HG02943 (cell line): ENCODE measurements at regions not wholly inside any gene's neighbourhood (a gene's known extent, or its start where the extent isn't known, plus 50 kb on each side); places are given as distances from the start of the nearest gene placed in this dataset.

ENCODE experiments used
- ATAC-seq: cut with Tn5 transposase; IDR thresholded peaks from one replicate; pipeline ENCODE4 v1.9.1; 2021; ENCODE audit warnings: mild to moderate bottlenecking, low read depth, moderate library complexity; ENCODE audit not compliant: unreplicated experiment

DNA sequence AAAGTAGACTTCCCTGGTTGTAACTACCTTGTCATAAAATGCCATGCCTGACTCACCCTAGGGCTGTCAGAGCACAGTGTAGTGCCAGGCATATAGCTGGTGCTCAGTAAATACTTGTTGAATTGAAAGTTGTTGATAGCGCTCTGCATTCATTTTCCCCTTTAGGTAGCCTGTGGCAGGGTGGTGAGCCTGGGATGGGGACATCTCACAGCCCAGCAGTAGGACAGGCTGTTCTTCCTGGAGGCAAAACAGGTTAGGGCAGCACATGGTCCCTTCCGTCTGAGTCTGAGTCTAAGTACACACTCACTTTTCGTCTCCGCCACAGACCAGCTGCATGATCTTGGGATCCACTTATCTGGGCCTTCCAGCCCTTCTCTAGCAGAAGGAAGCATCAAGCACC lies 401.9 kb downstream of the ZSWIM6 start:
- no peak for ATAC-seq

DNA sequence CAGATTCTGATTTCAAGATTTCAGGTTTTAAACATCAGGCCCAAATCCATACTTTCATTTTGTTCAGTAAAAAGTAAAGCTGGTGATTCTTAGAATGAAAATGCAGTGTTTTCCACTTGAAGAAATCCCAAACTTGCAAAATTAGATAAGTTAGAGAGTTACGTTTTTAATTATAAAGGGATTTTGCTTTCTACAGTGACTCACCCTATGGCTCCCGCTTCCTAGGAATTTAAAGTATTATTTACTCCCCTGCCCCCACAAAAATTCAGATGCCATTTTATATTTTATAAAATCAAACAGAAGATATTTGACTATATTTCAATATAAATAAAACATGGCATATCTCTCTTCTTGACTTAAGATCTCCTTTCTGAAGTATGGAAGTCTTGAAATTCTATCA lies 402.9 kb downstream of the ZSWIM6 start:
- no peak for ATAC-seq

DNA sequence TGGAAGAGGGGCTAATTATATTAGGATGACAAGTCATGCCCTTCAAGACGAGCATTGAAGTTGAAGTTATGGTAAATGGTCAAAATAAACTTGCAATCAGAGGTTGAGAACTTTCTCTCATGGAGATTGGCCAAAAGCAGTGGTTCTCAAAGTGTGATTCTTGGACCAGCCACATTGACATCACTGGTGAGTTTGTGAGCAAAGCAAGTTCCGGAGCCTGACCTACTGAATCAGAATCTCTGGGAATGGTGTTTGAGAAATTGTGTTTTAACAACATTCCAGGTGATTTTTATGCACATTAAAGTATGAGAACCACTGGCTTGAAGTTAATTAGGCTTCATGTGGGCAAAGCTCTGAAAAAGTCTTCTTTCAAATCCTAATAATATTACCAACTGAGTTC lies 403.5 kb downstream of the ZSWIM6 start:
- no peak for ATAC-seq

DNA sequence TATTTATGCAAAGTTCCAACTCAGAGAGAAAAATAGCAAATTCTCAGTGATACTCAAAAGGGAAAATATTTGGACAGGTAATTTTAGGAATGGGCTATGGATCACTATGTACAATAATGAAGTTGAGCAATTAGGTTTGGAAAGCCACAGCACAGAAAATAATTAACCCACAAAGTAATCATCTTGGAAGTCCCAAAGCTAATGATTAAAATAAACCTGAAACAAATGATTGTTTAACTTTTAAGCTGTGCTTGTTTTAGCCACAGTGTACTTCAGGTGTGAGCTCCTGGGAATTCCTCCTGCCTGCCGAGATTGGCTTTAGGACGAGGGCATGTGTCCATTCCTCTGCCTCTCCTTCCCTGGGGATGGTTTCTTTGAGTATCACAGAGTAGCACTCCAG lies 403.9 kb downstream of the ZSWIM6 start:
- no peak for ATAC-seq

DNA sequence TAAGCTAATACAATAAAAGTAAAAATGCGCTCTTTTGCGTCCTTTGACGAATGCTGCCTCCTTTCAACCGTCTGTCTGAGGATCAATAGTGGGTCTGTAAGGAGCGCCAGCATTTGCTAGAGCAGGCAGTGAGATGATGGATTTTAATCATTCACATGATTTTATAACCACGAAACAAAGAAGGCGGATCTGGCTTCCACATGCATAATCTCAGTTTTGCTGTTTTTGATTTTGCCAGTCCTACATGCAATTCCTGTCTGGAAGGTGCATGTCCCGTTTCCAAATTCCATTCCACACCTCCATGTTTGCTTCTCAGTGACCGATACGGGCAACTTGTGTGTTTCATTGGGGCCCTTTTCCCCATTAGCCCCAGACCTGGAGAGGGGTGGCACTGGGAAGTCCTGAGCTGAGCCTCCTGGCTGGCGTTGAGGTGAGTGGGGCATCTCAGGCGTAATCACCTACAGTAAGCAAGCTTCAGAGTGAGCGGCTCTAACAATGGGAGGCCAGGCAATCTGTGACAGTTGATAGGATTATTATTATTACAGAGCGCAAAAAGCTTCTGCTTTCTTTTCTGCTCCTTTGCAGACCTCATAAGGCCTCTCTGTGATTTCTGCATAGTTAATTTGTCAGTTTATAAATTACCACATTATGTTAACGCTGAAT lies 405.4 kb downstream of the ZSWIM6 start:
- ATAC-seq: no peak

DNA sequence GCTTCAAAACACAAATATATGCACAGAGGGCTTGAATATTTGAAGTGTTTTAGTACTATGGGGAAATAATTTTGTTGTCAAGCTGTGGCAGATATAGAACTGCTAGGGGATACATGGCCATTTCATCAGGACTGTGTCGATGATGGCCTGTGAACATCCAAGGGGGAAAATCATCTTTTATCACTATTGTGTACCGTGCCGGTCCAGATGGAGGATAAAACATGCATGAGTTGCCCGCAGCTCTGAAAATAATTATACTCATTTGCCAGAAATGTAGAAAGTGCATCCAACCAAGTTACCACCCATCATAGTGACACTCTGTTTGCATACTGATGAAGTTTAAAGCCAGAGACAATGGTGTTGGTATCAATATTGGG lies 405.9 kb downstream of the ZSWIM6 start:
- ATAC-seq: no peak

DNA sequence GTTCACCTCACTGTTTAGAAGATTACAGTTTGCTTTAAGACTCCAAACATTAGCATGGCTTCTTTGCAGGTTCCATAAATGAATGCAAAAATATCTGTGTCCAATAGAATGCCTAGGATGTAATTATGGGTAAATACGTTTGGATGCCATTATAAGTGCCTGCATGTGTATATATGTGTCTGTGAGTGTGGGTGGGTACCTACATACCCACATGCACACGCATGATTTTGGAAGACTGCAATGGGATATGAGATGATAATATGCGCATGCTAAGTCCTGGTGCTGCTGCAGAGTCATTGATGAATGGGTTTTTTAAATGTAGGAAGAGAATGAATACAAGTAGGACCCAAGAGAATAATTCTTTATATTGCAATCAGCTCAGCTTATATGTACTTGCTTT lies 406.4 kb downstream of the ZSWIM6 start:
- no peak for ATAC-seq

DNA sequence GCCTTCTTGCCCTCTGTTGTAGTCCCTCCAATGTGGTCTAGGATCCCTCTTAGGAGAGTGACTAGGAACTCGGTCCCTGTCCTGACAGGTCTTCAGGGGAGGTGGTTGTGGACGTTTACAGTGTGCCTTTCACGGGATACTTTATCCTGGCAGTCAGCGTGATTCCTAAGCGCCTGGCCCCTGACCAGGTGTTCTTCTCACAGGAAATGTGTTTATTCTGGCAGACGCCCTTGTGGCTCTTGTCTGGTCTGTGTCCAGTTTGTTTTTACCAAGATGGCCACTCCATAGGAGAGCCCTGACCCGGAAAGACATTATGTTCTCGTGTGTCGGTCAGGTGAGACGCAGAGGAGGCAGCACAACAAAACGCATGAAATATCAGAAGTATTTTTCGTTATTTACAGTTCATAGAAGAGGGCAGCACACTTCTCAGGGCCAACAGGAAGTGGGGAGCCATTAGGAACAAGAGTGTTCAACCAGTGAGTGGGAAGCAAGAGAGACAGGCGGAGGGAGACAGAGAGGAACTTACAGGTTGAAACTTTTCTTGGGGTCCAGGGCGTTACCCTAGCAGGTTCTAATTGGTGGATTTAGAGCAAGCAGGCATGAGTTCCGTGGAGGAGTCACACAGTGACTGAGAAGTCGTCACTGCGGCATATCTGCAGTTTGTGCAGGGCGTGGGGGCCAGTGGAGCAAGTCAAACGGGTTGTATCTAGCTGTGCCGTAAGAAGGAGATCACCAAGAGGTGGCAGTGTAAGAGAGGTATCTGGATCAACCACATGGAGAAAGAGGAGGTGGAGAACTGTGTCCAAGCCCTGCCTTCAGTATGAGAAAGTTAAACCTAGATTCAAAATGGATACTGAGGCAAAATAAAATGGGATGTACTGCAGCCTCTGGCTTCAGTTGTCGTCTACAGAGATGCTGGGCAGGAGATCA lies 412.9 kb downstream of the ZSWIM6 start:
- no peak for ATAC-seq

DNA sequence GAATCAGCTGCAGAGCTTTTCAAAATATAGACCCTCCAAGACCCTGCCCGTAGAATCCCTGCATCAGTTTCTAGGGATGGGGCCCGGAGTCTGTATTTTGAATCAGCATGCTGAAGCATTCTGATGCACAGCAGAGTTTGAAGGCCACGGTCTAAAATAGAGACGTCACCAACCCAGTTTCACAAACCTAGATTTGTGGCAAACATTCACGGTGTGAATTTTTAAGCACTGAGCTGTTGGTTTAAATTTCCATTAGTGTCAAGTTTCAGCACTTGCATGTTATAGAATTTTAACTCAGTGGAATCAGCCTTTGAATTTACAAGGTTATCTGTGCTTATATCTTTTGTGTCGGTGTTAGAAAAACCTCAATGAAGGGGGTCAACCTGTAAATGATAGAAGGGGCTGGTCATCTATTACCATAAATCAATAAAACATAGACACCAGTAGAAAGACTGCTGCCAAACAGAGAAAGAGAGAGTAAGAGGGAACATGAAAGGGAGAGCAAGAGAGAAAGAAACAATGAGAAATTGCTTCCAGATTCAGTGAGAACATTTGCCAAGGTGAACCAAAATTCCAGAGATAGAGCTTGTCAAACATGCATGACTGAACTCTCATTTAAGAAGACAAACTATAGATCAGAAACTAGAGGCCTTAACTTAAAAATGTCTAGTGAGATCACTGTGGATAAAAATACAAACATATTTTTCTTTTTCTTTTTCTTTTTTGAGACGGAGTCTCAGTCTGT lies 414.9 kb downstream of the ZSWIM6 start:
- ATAC-seq: no peak

DNA sequence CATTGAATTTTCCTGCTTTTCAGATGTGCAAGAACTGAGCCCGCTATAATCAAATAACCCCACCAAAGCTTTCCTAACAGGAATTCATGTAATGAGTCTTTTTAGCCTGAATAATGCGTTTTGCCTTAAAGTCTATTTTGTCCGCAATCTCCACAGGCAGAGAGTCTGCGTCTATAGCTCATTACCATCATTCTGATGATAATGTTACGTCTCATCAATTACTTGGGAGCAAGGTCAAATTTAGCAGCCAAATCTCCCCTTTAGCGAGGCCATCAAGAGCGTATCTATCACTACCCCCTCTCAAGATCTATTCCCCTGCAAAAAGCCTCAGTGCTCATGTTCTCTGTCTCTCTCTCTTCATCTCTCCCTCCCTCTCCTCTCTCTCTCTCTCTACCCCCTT lies 416.1 kb downstream of the ZSWIM6 start:
- no peak for ATAC-seq

DNA sequence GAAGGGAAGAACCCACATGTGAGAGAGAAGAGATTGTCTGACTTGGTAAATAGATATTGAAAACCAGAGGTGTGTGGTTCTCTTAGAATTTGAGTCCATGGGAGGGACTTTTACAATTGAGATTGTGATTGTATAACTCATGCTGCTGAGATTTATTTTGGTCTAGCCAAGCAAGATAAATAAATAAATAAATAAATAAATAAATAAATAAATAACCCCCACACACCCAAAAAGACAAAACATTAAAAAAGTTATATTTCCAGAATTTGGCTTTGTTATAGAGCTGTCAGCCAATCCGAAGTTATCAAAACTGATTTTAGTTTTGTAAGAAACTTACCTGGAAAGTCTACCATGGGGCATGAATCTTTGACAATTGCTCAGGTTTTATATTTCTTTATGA lies 416.6 kb downstream of the ZSWIM6 start:
- no peak for ATAC-seq

DNA sequence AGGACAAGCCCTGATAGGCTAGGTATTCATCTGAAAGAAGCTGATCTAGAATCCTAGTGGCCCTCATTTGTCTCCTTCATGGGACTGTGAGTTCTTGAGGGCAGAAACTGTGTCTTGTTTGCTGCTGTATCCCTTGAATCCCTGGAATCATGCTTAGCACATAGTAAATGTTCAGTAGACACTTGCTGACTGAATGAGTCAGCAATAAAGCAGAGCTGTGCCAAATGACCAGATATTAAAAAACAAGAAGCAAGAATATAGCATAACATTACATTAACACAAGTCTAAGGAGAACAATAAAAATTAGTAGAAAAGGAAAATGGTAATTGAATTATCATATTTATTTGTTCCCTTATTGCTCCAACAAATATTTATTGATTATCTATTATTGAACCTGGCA lies 420.5 kb downstream of the ZSWIM6 start:
- no peak for ATAC-seq

DNA sequence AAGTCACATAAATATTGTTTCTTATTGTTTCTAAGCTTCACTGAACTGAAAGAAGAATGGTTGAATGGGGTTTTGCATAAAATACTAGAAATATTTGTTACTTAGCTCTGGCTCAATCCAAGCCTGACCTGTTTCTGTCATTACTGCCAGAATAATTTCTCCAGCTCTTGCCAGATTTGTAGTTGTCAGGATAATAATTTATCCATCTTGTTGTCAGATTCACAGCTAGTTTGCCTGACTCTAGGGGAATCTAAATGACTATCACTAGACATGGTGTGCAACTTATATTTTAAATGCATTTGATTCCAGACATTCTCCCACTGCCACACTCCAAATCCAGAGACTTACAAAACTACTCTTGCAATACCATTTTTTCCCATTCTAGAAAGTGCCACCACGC lies 422.7 kb downstream of the ZSWIM6 start:
- ATAC-seq: no peak

DNA sequence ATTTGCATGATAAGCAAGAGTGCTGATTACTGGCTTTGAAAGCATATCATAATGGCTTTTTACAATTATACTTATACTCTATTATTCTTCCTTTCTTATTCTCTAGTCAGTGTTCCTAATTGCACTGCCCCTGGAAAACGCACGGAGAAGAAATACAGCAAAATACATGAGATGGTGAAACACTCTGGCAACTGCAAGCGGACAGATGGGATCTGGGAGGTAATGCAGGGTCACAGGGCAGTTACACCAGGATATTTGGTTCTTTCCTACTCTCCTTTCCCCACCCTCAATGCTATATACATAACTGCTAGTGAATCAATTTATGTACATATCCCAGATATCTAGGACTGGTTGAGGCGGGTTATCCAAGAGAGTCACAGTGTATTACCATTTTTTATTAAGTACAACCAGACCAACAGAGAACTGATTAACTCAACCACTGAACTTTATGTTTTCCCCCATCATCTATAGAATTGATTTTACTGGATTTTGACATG lies 423.7 kb downstream of the ZSWIM6 start:
- ATAC-seq: no peak

DNA sequence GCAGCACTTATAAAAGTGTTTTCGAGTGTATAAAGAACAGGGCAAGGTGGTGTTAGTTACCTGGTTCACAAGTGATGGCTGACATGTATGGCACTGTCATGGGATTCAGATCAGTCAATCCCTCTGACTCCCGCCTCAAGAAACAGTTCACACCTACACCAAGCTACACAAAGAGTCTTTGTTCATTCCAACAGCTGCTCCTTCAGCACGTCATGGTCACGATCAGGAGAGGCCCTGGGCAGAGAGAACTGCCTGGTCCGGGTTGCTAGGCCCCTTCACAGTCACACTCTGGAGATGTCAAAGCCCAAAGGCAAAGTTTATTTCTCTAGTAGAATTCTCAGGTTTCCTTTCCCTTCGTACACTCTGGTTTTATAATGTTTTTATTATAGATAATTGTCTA lies 426.7 kb downstream of the ZSWIM6 start:
- no peak for ATAC-seq

DNA sequence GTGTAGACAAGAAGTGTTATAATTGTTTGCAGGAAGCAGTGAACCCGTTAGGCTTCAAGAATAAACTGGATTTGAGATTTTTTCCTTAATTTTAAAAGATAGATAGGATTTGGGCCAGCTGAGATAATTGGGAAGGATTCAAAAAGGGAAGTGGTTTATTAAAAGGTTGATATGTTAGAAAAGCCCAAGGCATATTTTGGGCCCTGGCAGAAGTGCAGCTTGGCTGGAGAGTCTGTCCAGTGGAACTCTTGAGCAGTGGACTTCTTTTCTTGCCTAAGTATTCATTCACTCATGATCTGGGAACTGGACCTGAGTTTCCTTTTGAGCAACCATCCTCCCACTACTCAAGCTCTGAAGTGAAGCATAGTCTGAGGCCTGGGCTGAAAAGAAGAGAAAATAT lies 433.4 kb downstream of the ZSWIM6 start:
- ATAC-seq: no peak

DNA sequence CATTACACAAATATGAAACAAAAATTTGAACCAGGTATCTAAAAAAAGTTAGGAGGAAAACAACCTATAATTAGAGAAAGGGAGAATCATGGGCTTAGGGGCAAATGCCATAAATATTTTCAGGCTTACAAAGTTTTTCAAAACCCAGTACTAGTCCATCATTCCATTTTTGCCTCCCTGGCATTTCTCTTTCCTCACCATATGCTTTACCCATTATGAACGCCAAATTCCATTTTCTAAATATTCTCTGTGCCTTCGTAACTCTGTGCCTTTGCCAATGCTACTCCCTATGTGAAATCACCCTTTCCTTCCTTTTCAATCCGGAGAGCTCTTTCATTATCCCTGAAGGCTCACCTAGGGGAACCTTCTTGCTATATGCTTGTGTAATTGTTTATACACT lies 434.1 kb downstream of the ZSWIM6 start:
- ATAC-seq: no peak

DNA sequence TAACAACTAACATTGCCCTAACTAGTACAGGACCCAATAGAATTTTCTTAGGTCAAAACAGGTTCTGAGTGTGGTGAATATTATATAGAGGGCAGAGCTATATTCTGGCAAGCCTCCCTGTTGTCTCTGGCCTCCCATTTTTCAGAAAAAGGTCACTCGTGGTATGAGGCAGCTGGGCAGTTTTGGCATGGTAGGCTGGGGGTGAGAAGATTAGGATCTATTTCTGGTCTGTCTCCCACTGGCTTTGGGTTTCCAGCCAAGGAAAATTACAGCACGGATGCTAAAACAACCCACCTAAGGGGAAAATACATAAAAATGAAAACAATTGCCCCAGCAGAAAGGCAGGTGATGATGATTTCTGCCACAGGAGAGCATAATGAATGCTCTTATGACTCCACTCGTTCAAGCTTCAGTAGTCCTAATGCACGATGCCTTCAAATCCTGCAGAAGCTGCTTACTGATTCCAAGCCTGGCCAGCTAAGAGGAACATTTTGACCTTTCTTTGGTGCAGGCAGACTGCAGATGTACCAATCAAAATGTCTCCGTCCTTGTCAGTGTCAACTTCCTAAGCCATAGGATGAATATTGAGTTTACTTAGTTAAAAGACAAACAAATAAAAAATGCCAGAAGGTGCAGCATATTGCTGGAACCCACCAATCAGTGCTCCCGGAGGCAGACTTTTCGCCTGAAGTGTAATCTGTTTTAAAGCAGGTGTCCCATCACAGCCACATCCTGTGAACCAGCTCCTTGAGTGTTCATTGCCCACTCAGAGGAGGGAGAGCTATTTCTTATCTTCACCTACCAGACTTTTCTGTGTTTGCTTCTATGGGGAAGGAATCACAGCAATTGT lies 435.4 kb downstream of the ZSWIM6 start:
- no peak for ATAC-seq

DNA sequence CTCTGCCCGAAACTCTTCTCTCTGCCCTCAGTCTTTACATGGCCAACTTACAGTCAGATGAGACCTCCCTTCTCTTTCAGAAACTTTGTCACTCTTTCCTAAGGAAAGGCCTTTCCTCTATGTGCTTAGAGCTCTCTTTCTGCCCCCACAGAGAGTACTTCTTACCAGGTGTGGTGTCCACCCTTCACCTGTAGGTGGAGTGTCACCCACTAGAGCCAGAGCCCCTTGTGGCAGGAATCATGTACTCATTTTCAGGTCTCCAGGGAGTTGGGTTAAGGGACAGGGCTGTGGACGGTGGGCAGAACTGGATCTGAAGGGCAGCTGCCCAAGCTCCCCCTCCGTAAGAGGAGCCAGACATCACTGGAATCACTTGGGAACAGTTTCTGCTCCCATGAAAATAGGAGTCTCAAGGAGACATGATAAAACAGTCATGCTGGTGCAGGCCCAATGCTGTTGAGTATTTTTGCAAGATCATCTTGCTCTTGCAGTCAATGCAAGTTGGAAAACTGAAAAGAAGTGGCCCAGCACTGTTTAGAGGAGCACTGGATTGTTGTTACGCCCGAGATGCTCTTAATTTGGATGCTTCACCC lies 436.7 kb downstream of the ZSWIM6 start:
- ATAC-seq: peak; percentile 77

DNA sequence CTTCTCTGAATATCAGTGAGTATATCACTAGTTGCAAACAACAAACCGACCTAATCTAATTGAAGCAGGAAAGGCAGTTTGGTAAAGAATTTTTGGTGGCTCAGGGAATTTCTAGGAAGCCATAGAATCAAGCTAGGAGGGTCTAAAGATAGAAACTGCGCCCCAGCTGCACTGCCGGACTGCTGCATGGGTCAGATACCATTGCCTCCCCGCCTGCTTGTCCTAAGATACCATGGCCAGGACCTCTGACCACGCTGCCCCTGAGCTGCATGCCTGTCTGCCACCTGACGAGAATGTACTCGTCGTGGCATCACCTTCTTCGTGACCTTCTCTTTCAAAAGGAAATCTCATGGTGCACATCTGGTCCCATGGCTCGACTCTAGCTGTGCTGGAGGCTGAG lies 439.0 kb downstream of the ZSWIM6 start:
- no peak for ATAC-seq
